ENCODE measurements at regions not wholly inside any gene's neighbourhood (a gene's known extent, or its start where the extent isn't known, plus 50 kb on each side); places are given as distances from the start of the nearest gene placed in this dataset.

GRCh38 chr13:76783798-76784197, 102.4 kb downstream of the KCTD12 start:
- Histone ChIP-seq H2BK12ac (ENCODE audit: low read depth, low read length) (no peak overlapping the region), H2BK120ac (replicated peaks; ENCODE audit: low read depth, low read length) (no peak overlapping the region), H3K18ac (ENCODE audit: extremely low read depth, low read length) (no peak overlapping the region), H3K27me3 (replicated peaks in 1 of 4; ENCODE audit: control insufficient read depth in 3 of 4, extremely low read depth in 1 of 4, insufficient read depth in 3 of 4, low read length in 3 of 4) (no peaks in the 10 kb centered on the region), H2AFZ (ENCODE audit: low read length) (no peak overlapping the region), H3K56ac (replicated peaks; ENCODE audit: insufficient read length, low read depth, low read length) (no peak overlapping the region), H3K27ac (ENCODE audit: low read depth, low read length) (no peak overlapping the region), H2BK20ac (ENCODE audit: low read length) (no peak overlapping the region), H2AK5ac (ENCODE audit: low read depth, low read length) (no peak overlapping the region), H3K14ac (ENCODE audit: insufficient read length) (no peak overlapping the region), H4K91ac (replicated peaks; ENCODE audit: insufficient read length, low read length) (no peak overlapping the region), H3K4me2 (ENCODE audit: insufficient read depth in 1 of 2, low read depth in 2 of 2, low read length in 2 of 2) (no peak overlapping the region), H2BK5ac (ENCODE audit: low read depth, low read length) (no peak overlapping the region), H3K79me2 (ENCODE audit: control insufficient read depth in 1 of 2, insufficient read depth in 2 of 2, low read length in 2 of 2) (no peaks in the 10 kb centered on the region), H2BK15ac (ENCODE audit: low read length) (no peak overlapping the region), H3K23ac (ENCODE audit: insufficient read length) (no peak overlapping the region), H3K79me1 (ENCODE audit: low read depth, low read length) (no peaks in the 10 kb centered on the region), H3K36me3 (ENCODE audit: control insufficient read depth in 2 of 4, insufficient read depth in 4 of 4, low read length in 3 of 4) (no peaks in the 10 kb centered on the region), H4K5ac (ENCODE audit: insufficient read length, low read depth, low read length) (no peak overlapping the region), H3K9me3 (ENCODE audit: insufficient read depth in 2 of 2, low read depth in 1 of 2, low read length in 1 of 2) (no peaks in the 10 kb centered on the region), H3K23me2 (ENCODE audit: low read depth, low read length) (no peaks in the 10 kb centered on the region; the same call in 1 of the 2 replicates), H4K20me1 (replicated peaks in 1 of 2; ENCODE audit: control insufficient read depth in 1 of 2, insufficient read depth in 2 of 2, low read length in 2 of 2) (no peaks in the 10 kb centered on the region), H3K4me3 (ENCODE audit: extremely low read depth in 1 of 4, insufficient read depth in 2 of 4, low read depth in 3 of 4, low read length in 4 of 4) (no peak overlapping the region), H4K8ac (ENCODE audit: extremely low read depth, insufficient read depth, low read length) (no peak overlapping the region), H3K9ac (replicated peaks in 1 of 4; ENCODE audit: extremely low read depth in 1 of 4, low read depth in 3 of 4, low read length in 3 of 4) (no peak overlapping the region), H3K4ac (replicated peaks; ENCODE audit: insufficient read length, low read depth, low read length) (no peak overlapping the region), H3K4me1 (replicated peaks in 1 of 4; ENCODE audit: control insufficient read depth in 3 of 4, insufficient read depth in 4 of 4, low read length in 3 of 4) (peaks cover 0 to 4% (median 0%) of the 10 kb centered on the region in 4 experiments; a peak in 1 of 7 replicates)
- DNase-seq (ENCODE audit: low read depth in 1 of 2, low spot score in 2 of 2), result peak in 1 of 2 experiments; percentile 3
- ChIA-PET CTCF (ENCODE audit: partially characterized antibody) (interaction anchor here (0.5 kb wide), 1 partner anchor 16 kb away, joined by 4 read pairs; no protein-coding TSS in a partner anchor), POLR2A (ENCODE audit: partially characterized antibody) (no interaction called here)
- 75% methylated on average over 3 of the region's 3 CpGs; no CpG with 5 or more reads in 1 of the 2 experiments for WGBS, 2 experiments (ENCODE audit: extremely low coverage in 1 of 2, insufficient coverage in 1 of 2, insufficient read length in 1 of 2, insufficient replicate concordance in 2 of 2, low coverage in 1 of 2, low lambda C conversion rate in 2 of 2, missing lambda C conversion rate in 1 of 2)
- FAIRE-seq, result peak; percentile 7
- no peak for TF ChIP-seq GTF2F1 (IDR thresholded peaks at IDR 0.05; ENCODE audit: borderline replicate concordance, low read depth, low read length)
- TF ChIP-seq POU5F1 (IDR thresholded peaks at IDR 0.05; ENCODE audit: low read depth, low read length), result no peak
- 0 out of 2 replicates have a peak, but pooled peaks have one; percentile 22 for TF ChIP-seq MAX (IDR thresholded peaks at IDR 0.05)
- peak; percentile 11; the same call in 1 of the 2 replicates for TF ChIP-seq TCF12 (IDR thresholded peaks at IDR 0.05; ENCODE audit: low read depth, low read length)
- peak; percentile 98 for TF ChIP-seq SRF (IDR thresholded peaks at IDR 0.05; ENCODE audit: low read depth, low read length)

Measured in H1 (cell line).